GM19372 (cell line): ENCODE measurements at regions not wholly inside any gene's neighbourhood (a gene's known extent, or its start where the extent isn't known, plus 50 kb on each side); places are given as distances from the start of the nearest gene placed in this dataset.
"Not testable (repeated sequence)": the region's sequence is repeated elsewhere in the genome, so short reads cannot be mapped to it uniquely, and the experiment has no call there.

Source experiments
- ATAC-seq: cut with Tn5 transposase; IDR thresholded peaks from one replicate; pipeline ENCODE4 v1.9.1; 2021; ENCODE audit warnings: mild to moderate bottlenecking, low read depth, moderate library complexity; ENCODE audit not compliant: unreplicated experiment

- ATAC-seq, result no peak
These were observed 54.7 kb upstream of the ARSJ start for GRCh38 chr4:114034189-114034588.

GRCh38 chr4:114036426-114036825 is 57.0 kb upstream of the ARSJ start:
- ATAC-seq, result no peak

GRCh38 chr4:114036864-114037263 is 57.4 kb upstream of the ARSJ start:
- ATAC-seq, result no peak

GRCh38 chr4:114037988-114038387 is 58.5 kb upstream of the ARSJ start:
- ATAC-seq, result no peak

- ATAC-seq, result no peak
These were observed 59.4 kb upstream of the ARSJ start for GRCh38 chr4:114038762-114039387.

GRCh38 chr4:114040319-114041116 is 61.1 kb upstream of the ARSJ start:
- peak; percentile 85 for ATAC-seq

- no peak for ATAC-seq
These were observed 61.6 kb upstream of the ARSJ start for GRCh38 chr4:114041117-114041475.

GRCh38 chr4:114043116-114043515 is 63.7 kb upstream of the ARSJ start:
- ATAC-seq, result no peak

- not testable (repeated sequence) for ATAC-seq
These were observed 64.9 kb upstream of the ARSJ start for GRCh38 chr4:114044351-114044750.

- no peak for ATAC-seq
These were observed 66.9 kb upstream of the ARSJ start for GRCh38 chr4:114046331-114046730.

GRCh38 chr4:114048154-114048553 is 68.7 kb upstream of the ARSJ start:
- ATAC-seq, result not testable (repeated sequence)

- no peak for ATAC-seq
These were observed 72.8 kb upstream of the ARSJ start for GRCh38 chr4:114052227-114052626.

- ATAC-seq, result no peak
These were observed 77.2 kb upstream of the ARSJ start for GRCh38 chr4:114056599-114056998.

GRCh38 chr4:114057746-114058145 is 78.3 kb upstream of the ARSJ start:
- ATAC-seq, result no peak

GRCh38 chr4:114062499-114062898 is 83.1 kb upstream of the ARSJ start:
- ATAC-seq, result no peak

GRCh38 chr4:114072781-114073180 is 93.3 kb upstream of the ARSJ start:
- ATAC-seq, result no peak

GRCh38 chr4:114076899-114077570 is 97.6 kb upstream of the ARSJ start:
- no peak for ATAC-seq

- no peak for ATAC-seq
These were observed 98.2 kb upstream of the ARSJ start for GRCh38 chr4:114077610-114078009.

GRCh38 chr4:114078636-114079035 is 99.2 kb upstream of the ARSJ start:
- no peak for ATAC-seq

- ATAC-seq, result no peak
These were observed 102.3 kb upstream of the ARSJ start for GRCh38 chr4:114081783-114082182.

GRCh38 chr4:114082348-114082747 is 102.9 kb upstream of the ARSJ start:
- no peak for ATAC-seq
